ENCODE measurements at regions not wholly inside any gene's neighbourhood (a gene's known extent, or its start where the extent isn't known, plus 50 kb on each side); places are given as distances from the start of the nearest gene placed in this dataset.

- no peaks in the 10 kb centered on the region for H3K4me1 ChIP-seq
- H3K27ac ChIP-seq = no peak overlapping the region
- ATAC-seq (no peak), DNase-seq (no peak)
- no peak overlapping the region for H3K4me3 ChIP-seq
- no peaks in the 10 kb centered on the region for H3K9me3 ChIP-seq
- intact Hi-C loops (cut with DNase I; ENCODE audit: low total_unique reads) = no loop called here
- H3K36me3 ChIP-seq = no peaks in the 10 kb centered on the region
- in situ Hi-C loops (cut with MboI; ENCODE audit: low sequenced_read_pairs in 4 of 4) = loop anchor here in 1 of 4 donors (25.0 kb wide), 1 partner anchor 687 kb away; no protein-coding TSS in a partner anchor
- no peaks in the 10 kb centered on the region for H3K27me3 ChIP-seq
- no peak for TF ChIP-seq POLR2A (IDR thresholded peaks at IDR 0.05)
- no peak for TF ChIP-seq CTCF (IDR thresholded peaks at IDR 0.05 in 4 of 5, conservative IDR thresholded peaks at IDR 0.05 in 1 of 5)
These were observed 167.3 kb upstream of the SPRED2 start for GRCh38 chr2:65599693-65600092.

DNA sequence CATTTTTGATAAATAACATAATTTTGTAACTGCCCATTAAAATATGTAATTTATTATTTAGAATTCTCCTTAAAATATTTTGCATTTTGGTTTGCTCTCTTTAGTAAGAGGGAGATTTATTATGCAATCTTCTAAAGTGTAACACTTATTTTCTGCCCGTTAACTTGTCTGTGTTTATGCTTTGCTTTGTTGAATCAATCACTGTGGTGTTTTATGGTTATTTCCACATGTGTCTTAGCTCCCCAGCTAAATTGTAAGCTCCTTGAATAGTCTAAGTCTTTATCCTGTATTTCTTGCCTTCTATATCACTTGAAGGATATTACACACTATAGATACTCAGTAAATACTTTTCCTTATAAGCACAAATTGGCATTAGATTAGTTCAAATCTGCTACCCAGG lies 166.6 kb upstream of the SPRED2 start:
- Histone ChIP-seq H3K27me3 (no peaks in the 10 kb centered on the region), H3K4me1 (no peaks in the 10 kb centered on the region), H3K4me3 (no peak overlapping the region), H3K9me3 (no peaks in the 10 kb centered on the region), H3K36me3 (no peaks in the 10 kb centered on the region), H3K27ac (no peak overlapping the region)
- TF ChIP-seq POLR2A (IDR thresholded peaks at IDR 0.05) (no peak), CTCF (IDR thresholded peaks at IDR 0.05 in 4 of 5, conservative IDR thresholded peaks at IDR 0.05 in 1 of 5) (no peak)
- intact Hi-C loops (cut with DNase I; ENCODE audit: low total_unique reads) = no loop called here
- in situ Hi-C loops (cut with MboI; ENCODE audit: low sequenced_read_pairs in 4 of 4) = loop anchor here in 1 of 4 donors (25.0 kb wide), 1 partner anchor 687 kb away; no protein-coding TSS in a partner anchor
- ATAC-seq = no peak
- DNase-seq = no peak

DNA sequence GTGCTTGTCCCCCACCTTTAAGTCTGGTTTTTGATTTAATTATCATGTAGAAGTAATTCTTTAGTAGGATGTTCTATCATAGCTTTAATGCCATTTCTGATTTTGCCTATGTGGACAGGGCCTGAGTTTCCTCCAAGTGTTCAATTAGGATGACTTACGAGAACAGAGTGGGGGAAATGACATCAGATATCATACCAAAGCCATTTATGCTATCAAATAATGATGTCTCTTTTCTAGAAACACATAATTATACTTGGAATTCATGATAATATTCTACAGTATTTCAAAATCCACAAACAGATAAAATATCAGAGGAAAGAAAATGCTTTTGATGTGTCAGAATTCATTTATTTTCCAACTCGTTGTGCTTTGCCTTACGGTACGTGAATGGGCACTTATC lies 165.9 kb upstream of the SPRED2 start:
- Histone ChIP-seq H3K9me3 (no peaks in the 10 kb centered on the region), H3K36me3 (no peaks in the 10 kb centered on the region), H3K27ac (no peak overlapping the region), H3K4me1 (no peaks in the 10 kb centered on the region), H3K27me3 (no peaks in the 10 kb centered on the region), H3K4me3 (no peak overlapping the region)
- intact Hi-C loops (cut with DNase I; ENCODE audit: low total_unique reads) = no loop called here
- no peak for DNase-seq
- in situ Hi-C loops (cut with MboI; ENCODE audit: low sequenced_read_pairs in 4 of 4) = loop anchor here in 1 of 4 donors (25.0 kb wide), 1 partner anchor 686 kb away; no protein-coding TSS in a partner anchor
- TF ChIP-seq CTCF (IDR thresholded peaks at IDR 0.05 in 4 of 5, conservative IDR thresholded peaks at IDR 0.05 in 1 of 5) (no peak), POLR2A (IDR thresholded peaks at IDR 0.05) (no peak)
- no peak for ATAC-seq

GRCh38 chr2:65595630-65596029 lies 163.2 kb upstream of the SPRED2 start:
- no peak overlapping the region for H3K27ac ChIP-seq
- in situ Hi-C loops (cut with MboI; ENCODE audit: low sequenced_read_pairs in 4 of 4) = loop anchor here in 1 of 4 donors (25.0 kb wide), 1 partner anchor 683 kb away; no protein-coding TSS in a partner anchor
- TF ChIP-seq POLR2A (IDR thresholded peaks at IDR 0.05) (no peak), CTCF (IDR thresholded peaks at IDR 0.05 in 4 of 5, conservative IDR thresholded peaks at IDR 0.05 in 1 of 5) (no peak)
- intact Hi-C loops (cut with DNase I; ENCODE audit: low total_unique reads) = no loop called here
- no peaks in the 10 kb centered on the region for H3K9me3 ChIP-seq
- H3K36me3 ChIP-seq = no peaks in the 10 kb centered on the region
- no peaks in the 10 kb centered on the region for H3K4me1 ChIP-seq
- ATAC-seq = no peak
- DNase-seq = no peak
- H3K27me3 ChIP-seq = no peaks in the 10 kb centered on the region
- no peak overlapping the region for H3K4me3 ChIP-seq

DNA sequence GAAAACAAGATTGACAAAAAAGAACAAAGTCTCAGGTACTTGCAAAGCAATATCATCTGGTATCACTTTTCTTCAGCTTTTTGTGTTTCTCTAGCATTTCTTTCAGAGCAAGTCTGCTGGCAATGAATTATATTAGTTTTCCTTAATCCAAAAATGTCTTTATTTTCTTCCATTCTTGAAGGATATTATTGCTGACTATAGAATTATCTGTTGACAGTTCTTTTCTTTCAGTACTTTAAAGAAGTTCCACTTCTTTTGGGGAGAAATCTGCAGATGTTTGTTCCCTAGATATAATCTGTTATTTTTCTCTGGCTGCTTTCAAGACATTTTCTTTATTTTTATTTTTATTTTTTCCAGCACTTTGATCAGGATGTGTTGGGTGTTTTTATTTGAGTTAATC lies 161.8 kb upstream of the SPRED2 start:
- in situ Hi-C loops (cut with MboI; ENCODE audit: low sequenced_read_pairs in 4 of 4) (loop anchor here in 1 of 4 donors (25.0 kb wide), 1 partner anchor 682 kb away; no protein-coding TSS in a partner anchor), intact Hi-C loops (cut with DNase I; ENCODE audit: low total_unique reads) (no loop called here)

More for the DNA sequence above, 161.8 kb upstream of the SPRED2 start:
- no peaks in the 10 kb centered on the region for H3K27me3 ChIP-seq
- H3K4me1 ChIP-seq = no peaks in the 10 kb centered on the region
- no peak overlapping the region for H3K27ac ChIP-seq
- TF ChIP-seq CTCF (IDR thresholded peaks at IDR 0.05 in 4 of 5, conservative IDR thresholded peaks at IDR 0.05 in 1 of 5) = no peak
- TF ChIP-seq POLR2A (IDR thresholded peaks at IDR 0.05) = no peak
- H3K9me3 ChIP-seq = no peaks in the 10 kb centered on the region
- no peaks in the 10 kb centered on the region for H3K36me3 ChIP-seq
- no peak for DNase-seq
- no peak overlapping the region for H3K4me3 ChIP-seq
- ATAC-seq = no peak
